Erythroblast (primary cell): ENCODE measurements at regions not wholly inside any gene's neighbourhood (a gene's known extent, or its start where the extent isn't known, plus 50 kb on each side); places are given as distances from the start of the nearest gene placed in this dataset.

Source experiments
- GATA1 ChIP-seq: IDR thresholded peaks from 2 replicates; pipeline ENCODE4 v1.6.1; 2011; ENCODE audit warnings: low read depth, mild to moderate bottlenecking, control low read depth, low read length, moderate library complexity
- POLR2A ChIP-seq: IDR thresholded peaks from 2 replicates; pipeline ENCODE4 v1.6.1; 2011; ENCODE audit warnings: mild to moderate bottlenecking, low read length

DNA sequence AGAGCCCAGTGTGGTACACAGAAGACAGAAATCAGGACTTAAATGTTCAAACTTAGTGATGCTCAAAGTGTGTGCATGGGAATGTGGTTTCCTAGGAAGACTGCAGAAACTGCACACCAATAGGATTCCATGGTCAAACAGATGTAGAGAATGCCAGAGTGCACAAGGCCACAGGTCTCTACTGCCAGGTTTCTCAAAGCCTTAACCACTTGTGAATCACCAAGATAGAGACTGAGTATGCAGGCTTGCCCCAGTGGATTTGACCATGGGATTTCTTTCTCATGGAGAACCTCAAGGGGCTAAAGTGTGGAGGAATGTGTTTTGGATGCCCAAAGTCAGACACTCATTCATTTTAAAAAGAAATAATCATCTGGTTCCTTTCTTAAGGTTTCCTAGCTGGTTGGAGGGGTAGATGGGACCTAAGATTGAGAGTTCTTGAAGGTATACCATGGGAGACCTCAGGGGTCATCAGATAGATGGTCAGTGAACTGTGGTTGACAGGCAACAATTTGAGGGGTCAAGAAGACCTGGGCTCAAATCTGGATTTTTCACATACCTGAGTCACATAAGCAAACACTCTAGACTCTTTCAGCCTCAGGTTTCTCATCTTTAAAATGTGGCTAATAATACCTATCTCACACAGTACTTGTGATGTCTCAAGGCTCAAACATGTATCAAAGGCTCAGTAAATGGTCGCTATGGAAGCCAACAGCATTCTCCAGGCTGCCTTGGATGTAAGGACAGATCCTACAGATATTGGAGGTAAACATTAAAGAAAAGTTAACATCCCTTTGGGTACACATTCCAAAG is 81.1 kb downstream of the BOD1 start:
- TF ChIP-seq POLR2A (no peak), GATA1 (no peak)
